HEK293T (cell line): ENCODE measurements at regions not wholly inside any gene's neighbourhood (a gene's known extent, or its start where the extent isn't known, plus 50 kb on each side); places are given as distances from the start of the nearest gene placed in this dataset.

ENCODE experiments used
- CTCF ChIA-PET: fragments of 350-600 bp; formaldehyde crosslinking; extraction: SDS; loops from one replicate; lab custom pipeline; 2021; ENCODE audit warnings: antibody characterized with exemption, inconsistent platforms; lab: Yijun Ruan, JAX
- POLR2A ChIA-PET: fragments of 350-600 bp; formaldehyde crosslinking; extraction: SDS; loops from one replicate; lab custom pipeline; 2020; ENCODE audit warnings: antibody characterized with exemption, inconsistent platforms; lab: Yijun Ruan, JAX
- DNase-seq: peaks from one replicate; pipeline ENCODE4 v3.0.0; 2012; ENCODE audit warnings: mixed read lengths; ENCODE audit errors: extremely low spot score
- ARNT ChIP-seq: fragments of 450-650 bp; IDR thresholded peaks from 2 replicates; pipeline ENCODE4 v1.6.1; 2017; ENCODE audit warnings: mild to moderate bottlenecking
- BHLHE40 ChIP-seq: fragments of 450-650 bp; IDR thresholded peaks from 2 replicates; pipeline ENCODE4 v1.6.1; 2016; ENCODE audit warnings: mild to moderate bottlenecking, moderate library complexity, borderline replicate concordance
- CTBP1 ChIP-seq: fragments of 450-650 bp; IDR thresholded peaks from 2 replicates; pipeline ENCODE4 v1.6.1; 2016; ENCODE audit warnings: borderline replicate concordance
- ELF4 ChIP-seq: fragments of 450-650 bp; IDR thresholded peaks from 2 replicates; pipeline ENCODE4 v1.6.1; 2017; ENCODE audit warnings: antibody characterized with exemption
- FOXA1 ChIP-seq: fragments of 450-650 bp; IDR thresholded peaks from 2 replicates; pipeline ENCODE4 v1.6.1; 2016; ENCODE audit warnings: mild to moderate bottlenecking
- FOXK2 ChIP-seq: fragments of 450-650 bp; IDR thresholded peaks from 2 replicates; pipeline ENCODE4 v1.6.1; 2016; ENCODE audit warnings: mild to moderate bottlenecking
- FOXM1 ChIP-seq: fragments of 450-650 bp; IDR thresholded peaks from 2 replicates; pipeline ENCODE4 v1.6.1; 2017; ENCODE audit warnings: mild to moderate bottlenecking, borderline replicate concordance
- HDGF ChIP-seq: fragments of 450-650 bp; IDR thresholded peaks from 2 replicates; pipeline ENCODE4 v1.6.1; 2017; ENCODE audit warnings: antibody characterized with exemption, borderline replicate concordance
- L3MBTL2 ChIP-seq: fragments of 450-650 bp; conservative IDR thresholded peaks from 2 replicates; pipeline ENCODE4 v1.6.1; 2016; ENCODE audit warnings: mild to moderate bottlenecking
- LEF1 ChIP-seq: fragments of 450-650 bp; IDR thresholded peaks from 2 replicates; pipeline ENCODE4 v1.6.1; 2017; ENCODE audit warnings: mild to moderate bottlenecking, borderline replicate concordance
- NFRKB ChIP-seq: fragments of 450-650 bp; IDR thresholded peaks from 2 replicates; pipeline ENCODE4 v1.6.1; 2016; ENCODE audit warnings: mild to moderate bottlenecking, moderate library complexity
- SP1 ChIP-seq: fragments of 450-650 bp; IDR thresholded peaks from 2 replicates; pipeline ENCODE4 v1.6.1; 2017
- SUZ12 ChIP-seq: fragments of 450-650 bp; IDR thresholded peaks from 2 replicates; pipeline ENCODE4 v1.6.1; 2016; ENCODE audit warnings: mild to moderate bottlenecking
- TARDBP ChIP-seq: fragments of 450-650 bp; IDR thresholded peaks from 2 replicates; pipeline ENCODE4 v1.6.1; 2016
- ZNF384 ChIP-seq: fragments of 450-650 bp; IDR thresholded peaks from 2 replicates; pipeline ENCODE4 v1.6.1; 2016
- TF ChIP-seq, protein P1 (sequence below): fragments of 450-650 bp; IDR thresholded peaks from 2 replicates; pipeline ENCODE4 v1.6.1; 2016

DNA sequence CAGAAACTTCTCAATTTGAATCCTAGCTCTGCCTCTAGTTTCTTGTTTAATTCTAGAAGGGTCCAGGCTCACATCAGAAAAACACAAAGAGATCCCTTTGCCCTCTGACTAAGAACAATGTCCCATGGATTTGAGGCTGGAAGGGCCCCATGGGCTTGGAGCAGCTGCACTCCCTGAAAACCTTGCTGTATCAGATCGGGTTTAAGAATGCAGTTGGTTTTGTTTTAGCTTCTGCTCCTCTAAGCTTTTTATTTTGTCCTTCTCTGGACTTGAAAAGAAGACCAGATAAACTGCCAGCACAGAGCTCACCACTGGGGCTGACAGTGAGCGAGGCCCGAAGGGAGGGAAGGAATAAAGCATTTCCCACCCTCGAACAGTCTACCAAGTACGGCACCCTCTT, 69.2 kb upstream of the WIPF1 start:
- CTCF ChIA-PET = interaction anchor here (1.3 kb wide), 1 partner anchor 30 kb away, joined by 4 read pairs; no protein-coding TSS in a partner anchor
- TF ChIP-seq, protein P1, sequence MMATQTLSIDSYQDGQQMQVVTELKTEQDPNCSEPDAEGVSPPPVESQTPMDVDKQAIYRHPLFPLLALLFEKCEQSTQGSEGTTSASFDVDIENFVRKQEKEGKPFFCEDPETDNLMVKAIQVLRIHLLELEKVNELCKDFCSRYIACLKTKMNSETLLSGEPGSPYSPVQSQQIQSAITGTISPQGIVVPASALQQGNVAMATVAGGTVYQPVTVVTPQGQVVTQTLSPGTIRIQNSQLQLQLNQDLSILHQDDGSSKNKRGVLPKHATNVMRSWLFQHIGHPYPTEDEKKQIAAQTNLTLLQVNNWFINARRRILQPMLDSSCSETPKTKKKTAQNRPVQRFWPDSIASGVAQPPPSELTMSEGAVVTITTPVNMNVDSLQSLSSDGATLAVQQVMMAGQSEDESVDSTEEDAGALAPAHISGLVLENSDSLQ = no peak
- TF ChIP-seq CTBP1 (no peak), ELF4 (no peak), ZNF384 (no peak), SUZ12 (no peak), LEF1 (no peak), L3MBTL2 (no peak), FOXM1 (no peak), FOXK2 (no peak)
- POLR2A ChIA-PET = no interaction called here

DNA sequence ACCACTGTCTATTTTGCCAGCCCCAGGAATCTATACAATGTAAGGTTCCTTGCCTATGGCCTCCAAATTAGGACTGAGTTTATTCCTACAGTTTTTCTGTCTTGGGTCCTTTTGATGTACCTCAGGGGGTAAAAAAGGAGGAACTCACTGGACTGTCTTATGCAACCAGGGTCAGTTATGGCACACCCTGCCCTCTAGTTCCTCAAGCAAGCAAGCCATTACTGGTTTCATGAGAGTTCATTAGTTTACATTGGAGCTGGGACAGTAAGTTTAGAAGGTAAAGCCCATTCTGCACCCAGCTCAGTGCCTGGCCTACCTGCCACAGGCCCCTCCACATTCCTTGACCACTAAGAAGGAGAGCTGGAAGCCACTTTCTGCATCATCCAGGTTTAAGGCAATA, 68.7 kb upstream of the WIPF1 start:
- ChIA-PET CTCF (no interaction called here), POLR2A (no interaction called here)
- DNase-seq = no peak

More for the DNA sequence above, 69.2 kb upstream of the WIPF1 start:
- no peak for DNase-seq

DNA sequence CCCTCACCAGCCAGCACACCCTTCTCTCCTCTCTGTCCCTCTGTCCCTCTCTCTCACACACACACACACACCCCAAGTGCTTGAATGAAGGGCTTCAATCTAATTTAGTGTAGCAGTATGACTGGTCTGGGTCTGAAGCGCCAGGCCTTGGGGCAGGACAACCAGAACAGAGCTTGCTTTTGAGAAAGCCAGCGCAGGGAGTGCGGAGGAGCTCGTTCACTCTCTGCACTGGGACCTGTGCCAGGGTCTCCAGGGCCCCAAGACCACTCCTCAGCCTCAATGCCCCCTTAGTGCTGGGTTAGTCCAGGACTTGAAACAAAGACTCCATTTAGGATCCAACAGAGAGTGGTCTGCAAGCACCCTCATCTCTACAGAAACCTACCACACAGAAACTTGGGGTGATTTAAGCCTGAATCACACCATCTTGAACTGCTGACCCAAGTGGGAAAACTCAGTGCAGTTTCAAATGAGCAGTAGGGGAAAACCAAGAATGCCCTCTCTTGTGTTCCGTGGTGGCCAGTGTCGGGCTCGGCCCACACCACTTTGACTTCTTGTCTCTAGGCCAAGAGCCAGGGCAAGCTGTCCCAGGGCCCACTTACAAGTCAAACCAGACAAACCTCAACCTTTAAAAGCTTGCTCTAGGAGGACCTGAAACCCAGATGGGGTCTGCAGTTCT, 66.6 kb upstream of the WIPF1 start:
- no peak for TF ChIP-seq SP1
- TF ChIP-seq SUZ12 = no peak
- TF ChIP-seq, protein P1 = no peak
- TF ChIP-seq ELF4 = no peak
- TF ChIP-seq CTBP1 = no peak
- no peak for TF ChIP-seq LEF1
- TF ChIP-seq FOXM1 = no peak
- no peak for TF ChIP-seq TARDBP
- no peak for TF ChIP-seq L3MBTL2
- TF ChIP-seq NFRKB = no peak
- TF ChIP-seq HDGF = no peak
- no peak for TF ChIP-seq FOXK2
- TF ChIP-seq ZNF384 = no peak
- TF ChIP-seq BHLHE40 = no peak
- TF ChIP-seq FOXA1 = no peak
- no peak for TF ChIP-seq ARNT
- POLR2A ChIA-PET = no interaction called here
- CTCF ChIA-PET = no interaction called here
- DNase-seq = no peak

More for the DNA sequence above, 68.7 kb upstream of the WIPF1 start:
- TF ChIP-seq CTBP1 (no peak), L3MBTL2 (no peak), FOXM1 (no peak), ZNF384 (no peak), HDGF (no peak), NFRKB (no peak), ELF4 (no peak), SP1 (no peak), LEF1 (no peak), ARNT (no peak), SUZ12 (no peak), TARDBP (no peak), BHLHE40 (no peak), FOXA1 (no peak), FOXK2 (no peak)
- TF ChIP-seq, protein P1 = no peak

DNA sequence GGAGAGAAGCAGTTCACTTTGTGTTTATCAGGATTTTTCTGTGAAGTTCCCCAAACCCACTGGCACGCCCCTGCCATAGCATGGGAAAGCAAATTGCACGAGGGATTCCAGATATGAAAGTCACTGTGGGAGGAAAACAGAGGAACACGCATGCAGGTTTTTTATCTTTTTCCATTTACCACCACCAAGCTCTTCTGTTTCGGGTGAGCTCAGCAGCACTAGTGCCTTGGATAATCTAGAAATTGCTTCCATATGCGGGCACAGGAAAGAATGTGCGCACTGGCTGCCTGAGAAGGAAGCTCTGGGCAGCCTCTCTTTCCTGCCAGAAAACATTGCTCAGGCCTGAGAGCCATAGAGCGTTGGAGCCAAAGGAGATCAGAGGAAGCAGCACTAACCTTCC, 65.9 kb upstream of the WIPF1 start:
- no peak for TF ChIP-seq NFRKB
- no peak for TF ChIP-seq FOXM1
- no peak for TF ChIP-seq ARNT
- TF ChIP-seq, protein P1 = no peak
- TF ChIP-seq CTBP1 = no peak
- no peak for TF ChIP-seq L3MBTL2
- no peak for TF ChIP-seq SP1
- no peak for TF ChIP-seq BHLHE40
- TF ChIP-seq HDGF = no peak
- TF ChIP-seq TARDBP = no peak
- TF ChIP-seq FOXK2 = no peak
- TF ChIP-seq ELF4 = no peak
- no peak for TF ChIP-seq SUZ12
- DNase-seq = no peak

DNA sequence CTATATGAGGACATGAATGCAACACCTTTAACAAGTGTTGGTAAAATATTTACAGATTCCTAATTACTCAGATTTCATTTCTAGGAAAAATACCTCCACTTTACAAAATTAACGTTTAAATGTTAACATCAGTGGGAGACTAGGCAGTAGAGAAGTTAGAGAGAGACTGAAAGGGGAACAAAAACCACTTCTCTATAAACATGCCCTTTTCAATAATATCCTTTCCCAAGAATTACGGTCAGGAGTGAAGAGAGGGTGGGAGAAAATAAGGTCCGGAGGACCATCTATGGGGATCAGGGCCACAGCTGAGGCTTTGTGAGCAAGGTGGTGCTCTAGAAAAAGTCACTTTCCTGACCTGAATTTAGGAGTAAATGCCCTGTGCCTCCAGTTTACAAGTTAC, 65.3 kb upstream of the WIPF1 start:
- DNase-seq = no peak
- POLR2A ChIA-PET = no interaction called here
- CTCF ChIA-PET = no interaction called here
- TF ChIP-seq NFRKB (no peak), LEF1 (no peak), ARNT (no peak), TARDBP (no peak), SUZ12 (no peak), FOXK2 (no peak), SP1 (no peak), HDGF (no peak), CTBP1 (no peak), BHLHE40 (no peak), ELF4 (no peak), ZNF384 (no peak), L3MBTL2 (no peak), FOXA1 (no peak)
- TF ChIP-seq, protein P1 = no peak

More for the DNA sequence above, 65.9 kb upstream of the WIPF1 start:
- ChIA-PET CTCF (no interaction called here), POLR2A (no interaction called here)
